ENCODE measurements at regions not wholly inside any gene's neighbourhood (a gene's known extent, or its start where the extent isn't known, plus 50 kb on each side); places are given as distances from the start of the nearest gene placed in this dataset.
"Not testable (repeated sequence)": the region's sequence is repeated elsewhere in the genome, so short reads cannot be mapped to it uniquely, and the experiment has no call there.

- Histone ChIP-seq H3K9me3 (ENCODE audit: control insufficient read depth, low read depth, low read length) (no peaks in the 10 kb centered on the region), H3K27me3 (ENCODE audit: control insufficient read depth, insufficient read depth, low read length) (no peaks in the 10 kb centered on the region), H3K4me3 (ENCODE audit: low read length) (no peak overlapping the region), H3K4me1 (ENCODE audit: control insufficient read depth, low read depth, low read length) (no peaks in the 10 kb centered on the region), H3K36me3 (ENCODE audit: control insufficient read depth, low read depth, low read length) (no peaks in the 10 kb centered on the region), H3K9ac (ENCODE audit: low read length) (no peak overlapping the region), H3K27ac (ENCODE audit: low read length) (no peak overlapping the region)
Measured at GRCh38 chr18:5717256-5717655, 173.5 kb upstream of the EPB41L3 start.

- no peaks in the 10 kb centered on the region for H3K27me3 ChIP-seq (ENCODE audit: control insufficient read depth, insufficient read depth, low read length)
- no peak overlapping the region for H3K9ac ChIP-seq (ENCODE audit: low read length)
- H3K4me1 ChIP-seq (ENCODE audit: control insufficient read depth, low read depth, low read length), result no peaks in the 10 kb centered on the region
- H3K27ac ChIP-seq (ENCODE audit: low read length), result no peak overlapping the region
- H3K9me3 ChIP-seq (ENCODE audit: control insufficient read depth, low read depth, low read length), result no peaks in the 10 kb centered on the region
- H3K36me3 ChIP-seq (ENCODE audit: control insufficient read depth, low read depth, low read length), result no peaks in the 10 kb centered on the region
- H3K4me3 ChIP-seq (ENCODE audit: low read length), result no peak overlapping the region
Measured at GRCh38 chr18:5710676-5711075, 166.9 kb upstream of the EPB41L3 start.

DNA sequence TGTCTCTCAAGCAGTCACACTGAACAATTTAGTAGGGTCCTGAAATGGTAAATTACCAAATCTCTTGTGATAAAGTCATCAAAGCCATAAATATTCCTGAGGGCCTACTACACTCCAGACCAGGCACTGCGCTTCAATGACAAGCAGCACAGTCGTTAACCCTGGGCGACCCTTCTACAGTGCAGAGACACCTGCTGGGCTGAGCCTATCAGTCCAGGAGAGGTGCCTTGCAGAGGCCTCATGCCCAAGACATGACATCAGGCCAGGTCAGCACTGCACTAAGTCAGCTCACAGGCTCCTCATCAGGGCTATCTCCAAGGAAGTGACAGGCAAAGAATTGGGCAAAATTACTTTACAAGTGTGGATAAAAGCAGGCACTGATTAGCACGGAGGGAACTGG, 166.4 kb upstream of the EPB41L3 start:
- no peaks in the 10 kb centered on the region for H3K9me3 ChIP-seq (ENCODE audit: control insufficient read depth, low read depth, low read length)
- H3K27me3 ChIP-seq (ENCODE audit: control insufficient read depth, insufficient read depth, low read length), result no peaks in the 10 kb centered on the region
- H3K9ac ChIP-seq (ENCODE audit: low read length), result no peak overlapping the region
- H3K4me1 ChIP-seq (ENCODE audit: control insufficient read depth, low read depth, low read length), result no peaks in the 10 kb centered on the region
- no peak overlapping the region for H3K4me3 ChIP-seq (ENCODE audit: low read length)
- no peak overlapping the region for H3K27ac ChIP-seq (ENCODE audit: low read length)
- H3K36me3 ChIP-seq (ENCODE audit: control insufficient read depth, low read depth, low read length), result no peaks in the 10 kb centered on the region

- Histone ChIP-seq H3K36me3 (ENCODE audit: control insufficient read depth, low read depth, low read length) (no peaks in the 10 kb centered on the region), H3K4me3 (ENCODE audit: low read length) (no peak overlapping the region)
Measured at GRCh38 chr18:5709476-5710095, 165.8 kb upstream of the EPB41L3 start.

DNA sequence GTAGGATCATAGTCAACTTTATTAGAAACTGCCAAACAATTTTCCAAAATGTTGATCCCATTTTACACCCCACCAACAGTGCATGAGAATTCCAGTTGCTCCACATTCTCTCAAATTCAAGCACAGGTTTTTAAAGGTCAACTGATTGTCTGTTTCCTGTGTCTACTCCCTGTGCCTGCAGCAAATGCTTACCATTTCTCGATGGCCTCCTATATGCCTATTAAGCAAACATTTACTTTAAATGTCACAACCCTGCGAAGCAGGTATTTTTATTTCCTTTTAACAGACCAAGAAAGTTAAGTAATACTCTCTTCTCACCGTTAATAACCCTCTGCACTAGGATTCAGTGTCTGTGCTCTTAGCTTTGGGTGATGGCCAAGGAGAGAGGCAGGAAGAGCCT, 163.8 kb upstream of the EPB41L3 start:
- Histone ChIP-seq H3K4me3 (ENCODE audit: low read length) (no peak overlapping the region), H3K4me1 (ENCODE audit: control insufficient read depth, low read depth, low read length) (no peaks in the 10 kb centered on the region), H3K9me3 (ENCODE audit: control insufficient read depth, low read depth, low read length) (no peaks in the 10 kb centered on the region), H3K27ac (ENCODE audit: low read length) (no peak overlapping the region), H3K9ac (ENCODE audit: low read length) (no peak overlapping the region), H3K36me3 (ENCODE audit: control insufficient read depth, low read depth, low read length) (no peaks in the 10 kb centered on the region), H3K27me3 (ENCODE audit: control insufficient read depth, insufficient read depth, low read length) (no peaks in the 10 kb centered on the region)

More at GRCh38 chr18:5709476-5710095, 165.8 kb upstream of the EPB41L3 start:
- no peak overlapping the region for H3K9ac ChIP-seq (ENCODE audit: low read length)
- no peaks in the 10 kb centered on the region for H3K9me3 ChIP-seq (ENCODE audit: control insufficient read depth, low read depth, low read length)
- H3K27ac ChIP-seq (ENCODE audit: low read length), result no peak overlapping the region
- H3K4me1 ChIP-seq (ENCODE audit: control insufficient read depth, low read depth, low read length), result no peaks in the 10 kb centered on the region
- H3K27me3 ChIP-seq (ENCODE audit: control insufficient read depth, insufficient read depth, low read length), result no peaks in the 10 kb centered on the region

DNA sequence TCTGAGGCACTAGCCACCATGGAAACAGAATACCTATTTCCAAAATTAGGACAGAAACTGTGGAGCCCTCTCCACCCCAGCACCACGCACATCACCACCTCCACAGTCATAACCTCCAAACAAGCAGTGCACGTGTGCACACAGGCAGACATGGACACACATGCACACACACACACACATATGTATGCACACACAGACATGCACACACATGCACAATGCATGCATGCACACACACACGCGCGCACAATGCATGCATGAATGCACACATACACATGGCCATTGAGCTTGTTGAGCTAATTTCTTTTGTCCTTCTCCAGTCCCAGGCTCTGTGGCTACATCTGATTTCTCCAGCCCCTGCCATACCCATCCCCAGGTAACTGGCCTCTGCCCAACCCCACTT, 161.6 kb upstream of the EPB41L3 start:
- H3K27ac ChIP-seq (ENCODE audit: low read length), result no peak overlapping the region
- no peak overlapping the region for H3K4me3 ChIP-seq (ENCODE audit: low read length)
- no peaks in the 10 kb centered on the region for H3K36me3 ChIP-seq (ENCODE audit: control insufficient read depth, low read depth, low read length)
- no peaks in the 10 kb centered on the region for H3K27me3 ChIP-seq (ENCODE audit: control insufficient read depth, insufficient read depth, low read length)
- H3K4me1 ChIP-seq (ENCODE audit: control insufficient read depth, low read depth, low read length), result no peaks in the 10 kb centered on the region
- H3K9me3 ChIP-seq (ENCODE audit: control insufficient read depth, low read depth, low read length), result no peaks in the 10 kb centered on the region
- H3K9ac ChIP-seq (ENCODE audit: low read length), result no peak overlapping the region

- H3K9me3 ChIP-seq (ENCODE audit: control insufficient read depth, low read depth, low read length), result no peaks in the 10 kb centered on the region
- H3K27me3 ChIP-seq (ENCODE audit: control insufficient read depth, insufficient read depth, low read length), result no peaks in the 10 kb centered on the region
- H3K4me3 ChIP-seq (ENCODE audit: low read length), result no peak overlapping the region
- H3K9ac ChIP-seq (ENCODE audit: low read length), result no peak overlapping the region
- no peaks in the 10 kb centered on the region for H3K36me3 ChIP-seq (ENCODE audit: control insufficient read depth, low read depth, low read length)
- no peak overlapping the region for H3K27ac ChIP-seq (ENCODE audit: low read length)
- no peaks in the 10 kb centered on the region for H3K4me1 ChIP-seq (ENCODE audit: control insufficient read depth, low read depth, low read length)
Measured at GRCh38 chr18:5704847-5705246, 161.1 kb upstream of the EPB41L3 start.

- not testable (repeated sequence) for H3K36me3 ChIP-seq (ENCODE audit: control insufficient read depth, low read depth, low read length); H3K4me3 ChIP-seq (ENCODE audit: low read length); H3K9me3 ChIP-seq (ENCODE audit: control insufficient read depth, low read depth, low read length); H3K9ac ChIP-seq (ENCODE audit: low read length); H3K27me3 ChIP-seq (ENCODE audit: control insufficient read depth, insufficient read depth, low read length); H3K4me1 ChIP-seq (ENCODE audit: control insufficient read depth, low read depth, low read length); H3K27ac ChIP-seq (ENCODE audit: low read length)
Measured at GRCh38 chr18:5702016-5702415, 158.2 kb upstream of the EPB41L3 start.

DNA sequence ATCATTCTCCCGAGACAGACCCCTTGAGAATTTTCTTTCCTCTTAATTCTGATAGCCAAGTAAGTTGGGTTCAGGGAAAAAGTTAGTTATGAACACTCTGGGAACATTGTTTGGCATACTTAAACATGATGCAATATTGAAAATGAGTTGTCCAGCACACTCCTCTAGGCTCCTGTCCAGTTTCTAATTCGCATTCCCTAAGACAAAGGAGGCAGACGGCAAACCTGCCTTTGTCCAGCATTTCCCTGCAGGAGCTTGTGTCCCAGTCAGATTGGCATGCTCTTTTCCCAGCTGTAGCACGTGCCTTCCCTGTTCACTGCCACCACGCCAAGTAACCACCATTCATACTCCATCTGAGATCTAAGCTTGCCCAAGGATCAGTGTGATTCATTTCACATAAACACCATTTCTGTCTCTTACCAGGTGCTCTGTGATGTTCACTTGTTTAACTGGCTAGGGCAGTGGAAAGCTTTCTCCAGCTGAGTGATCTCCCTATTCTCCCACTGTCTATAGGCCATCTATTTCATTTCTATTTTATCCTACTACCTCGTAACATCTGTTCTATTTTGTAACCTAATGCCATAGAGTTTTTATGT, 150.0 kb upstream of the EPB41L3 start:
- Histone ChIP-seq H3K36me3 (ENCODE audit: control insufficient read depth, low read depth, low read length) (no peaks in the 10 kb centered on the region), H3K27ac (ENCODE audit: low read length) (no peak overlapping the region), H3K27me3 (ENCODE audit: control insufficient read depth, insufficient read depth, low read length) (no peaks in the 10 kb centered on the region), H3K4me3 (ENCODE audit: low read length) (no peak overlapping the region), H3K9me3 (ENCODE audit: control insufficient read depth, low read depth, low read length) (no peaks in the 10 kb centered on the region), H3K9ac (ENCODE audit: low read length) (no peak overlapping the region), H3K4me1 (ENCODE audit: control insufficient read depth, low read depth, low read length) (no peaks in the 10 kb centered on the region)

- no peak overlapping the region for H3K9ac ChIP-seq (ENCODE audit: low read length)
- H3K9me3 ChIP-seq (ENCODE audit: control insufficient read depth, low read depth, low read length), result no peaks in the 10 kb centered on the region
- peak overlapping the region; percentile 16 for H3K4me3 ChIP-seq (ENCODE audit: low read length)
- peaks cover 29% of the 10 kb centered on the region for H3K4me1 ChIP-seq (ENCODE audit: control insufficient read depth, low read depth, low read length)
- H3K36me3 ChIP-seq (ENCODE audit: control insufficient read depth, low read depth, low read length), result no peaks in the 10 kb centered on the region
- no peak overlapping the region for H3K27ac ChIP-seq (ENCODE audit: low read length)
- H3K27me3 ChIP-seq (ENCODE audit: control insufficient read depth, insufficient read depth, low read length), result peaks cover 7% of the 10 kb centered on the region
Measured at GRCh38 chr18:5678779-5679406, 135.1 kb upstream of the EPB41L3 start.

DNA sequence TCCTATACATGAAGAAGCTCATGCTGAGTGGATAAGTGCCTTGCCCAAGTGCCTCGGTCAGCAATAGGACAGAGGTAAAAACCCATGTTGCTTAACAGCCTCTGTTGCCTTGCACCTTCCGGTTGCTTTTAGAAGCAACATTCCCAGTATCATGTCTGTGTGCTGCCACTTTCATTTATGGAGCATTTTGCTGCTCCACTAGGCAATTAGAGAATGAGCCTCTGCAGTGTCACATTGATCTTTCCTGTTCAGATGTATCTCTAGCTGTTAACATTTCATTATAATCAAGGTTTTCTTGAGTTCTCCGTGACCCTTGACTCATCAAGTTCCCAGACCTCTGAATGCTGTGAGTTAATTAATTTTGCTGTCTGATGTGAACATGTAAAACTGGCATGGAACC, 134.5 kb upstream of the EPB41L3 start:
- Histone ChIP-seq H3K9me3 (ENCODE audit: control insufficient read depth, low read depth, low read length) (no peaks in the 10 kb centered on the region), H3K36me3 (ENCODE audit: control insufficient read depth, low read depth, low read length) (no peaks in the 10 kb centered on the region), H3K27me3 (ENCODE audit: control insufficient read depth, insufficient read depth, low read length) (peaks cover 7% of the 10 kb centered on the region), H3K27ac (ENCODE audit: low read length) (no peak overlapping the region), H3K4me3 (ENCODE audit: low read length) (no peak overlapping the region), H3K4me1 (ENCODE audit: control insufficient read depth, low read depth, low read length) (peaks cover 35% of the 10 kb centered on the region), H3K9ac (ENCODE audit: low read length) (no peak overlapping the region)

GRCh38 chr18:5673616-5674015, 129.8 kb upstream of the EPB41L3 start:
- H3K27ac ChIP-seq (ENCODE audit: low read length), result no peak overlapping the region
- no peak overlapping the region for H3K4me3 ChIP-seq (ENCODE audit: low read length)
- H3K4me1 ChIP-seq (ENCODE audit: control insufficient read depth, low read depth, low read length), result peaks cover 24% of the 10 kb centered on the region
- H3K9ac ChIP-seq (ENCODE audit: low read length), result no peak overlapping the region
- H3K9me3 ChIP-seq (ENCODE audit: control insufficient read depth, low read depth, low read length), result no peaks in the 10 kb centered on the region
- H3K36me3 ChIP-seq (ENCODE audit: control insufficient read depth, low read depth, low read length), result no peaks in the 10 kb centered on the region
- peaks cover 7% of the 10 kb centered on the region for H3K27me3 ChIP-seq (ENCODE audit: control insufficient read depth, insufficient read depth, low read length)
